Embryonic facial prominence (tissue), 1 donor: ENCODE measurements at regions not wholly inside any gene's neighbourhood (a gene's known extent, or its start where the extent isn't known, plus 50 kb on each side); places are given as distances from the start of the nearest gene placed in this dataset.
"Not testable (repeated sequence)": the region's sequence is repeated elsewhere in the genome, so short reads cannot be mapped to it uniquely, and the experiment has no call there.

ENCODE experiments used
- DNase-seq: peaks from one replicate; pipeline ENCODE4 v3.0.0-alpha.2; 2016; ENCODE audit errors: extremely low spot score

DNA sequence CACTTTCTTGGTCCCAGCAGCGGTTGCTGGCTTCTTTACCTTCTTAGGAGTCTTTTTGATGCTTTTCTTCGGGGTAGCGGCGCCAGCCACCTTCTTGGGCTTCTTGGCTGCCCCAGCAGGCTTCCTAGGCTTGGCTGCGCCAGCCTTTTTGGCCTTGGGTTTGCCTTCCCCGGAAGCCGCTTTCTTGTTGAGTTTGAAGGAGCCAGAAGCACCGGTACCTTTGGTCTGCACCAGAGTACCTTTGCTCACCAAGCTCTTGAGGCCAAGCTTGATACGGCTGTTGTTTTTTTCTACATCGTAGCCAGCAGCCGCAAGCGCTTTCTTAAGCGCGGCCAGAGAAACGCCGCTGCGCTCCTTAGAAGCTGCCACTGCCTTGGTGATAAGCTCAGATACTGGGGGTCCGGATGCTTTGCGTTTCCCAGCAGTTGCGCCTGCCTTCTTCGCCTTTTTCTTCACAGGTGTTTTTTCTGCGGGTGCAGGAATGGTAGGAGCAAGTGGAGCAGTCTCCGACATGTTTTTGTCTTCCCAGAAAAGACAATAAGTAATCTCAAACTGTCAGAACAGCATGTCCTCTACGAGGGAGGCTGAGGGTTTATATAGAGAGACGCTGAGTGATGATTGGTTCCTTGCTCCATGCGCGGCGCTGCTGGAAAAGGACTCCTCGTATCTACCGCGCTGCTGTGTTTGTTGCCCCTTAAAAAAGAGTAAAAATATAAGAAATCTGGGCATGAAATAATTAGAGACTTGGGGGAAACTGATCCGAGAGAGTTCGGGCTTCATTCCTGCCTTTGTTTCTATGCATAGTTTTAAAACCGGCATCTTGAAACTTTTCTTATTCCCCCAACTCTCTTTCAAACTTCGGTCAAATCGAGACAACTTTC, 130.3 kb upstream of the BTN3A2 start:
- peak; percentile 86 for DNase-seq

DNA sequence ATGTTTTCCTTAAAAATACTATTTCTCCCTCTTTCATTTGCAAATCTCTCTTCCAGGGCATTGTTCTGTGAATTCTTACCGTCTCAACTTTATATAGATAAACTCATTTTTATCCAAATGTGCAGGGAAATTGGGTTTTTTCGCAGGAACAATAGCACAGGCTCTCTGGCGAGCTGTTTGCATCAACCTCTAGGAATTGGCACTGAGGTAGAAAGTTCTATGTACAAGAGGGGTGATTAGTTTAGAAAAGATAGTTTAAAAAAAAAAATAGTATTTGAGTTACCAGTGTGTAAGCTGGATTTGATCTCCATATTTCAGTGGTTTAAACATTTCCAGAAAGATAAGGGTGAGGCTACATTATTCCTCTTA, 129.7 kb upstream of the BTN3A2 start:
- no peak for DNase-seq

DNA sequence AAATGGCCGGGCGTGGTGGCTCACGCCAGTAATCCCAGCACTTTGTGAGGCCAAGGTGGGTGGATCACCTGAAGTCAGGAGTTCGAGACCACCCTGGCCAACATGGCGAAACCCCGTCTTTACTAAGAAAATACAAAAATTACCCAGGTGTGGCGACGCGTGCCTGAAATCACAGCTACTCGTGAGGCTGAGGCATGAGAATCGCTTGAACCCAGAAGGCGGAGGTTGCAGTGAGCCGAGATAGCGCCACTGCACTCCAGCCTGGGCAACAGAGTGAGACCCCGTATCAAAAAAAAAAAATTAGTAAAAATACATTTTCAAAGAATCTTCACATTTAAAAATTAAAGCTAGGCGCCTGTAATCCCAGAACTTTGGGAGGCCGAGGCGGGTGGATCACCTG, 125.6 kb upstream of the BTN3A2 start:
- not testable (repeated sequence) for DNase-seq

DNA sequence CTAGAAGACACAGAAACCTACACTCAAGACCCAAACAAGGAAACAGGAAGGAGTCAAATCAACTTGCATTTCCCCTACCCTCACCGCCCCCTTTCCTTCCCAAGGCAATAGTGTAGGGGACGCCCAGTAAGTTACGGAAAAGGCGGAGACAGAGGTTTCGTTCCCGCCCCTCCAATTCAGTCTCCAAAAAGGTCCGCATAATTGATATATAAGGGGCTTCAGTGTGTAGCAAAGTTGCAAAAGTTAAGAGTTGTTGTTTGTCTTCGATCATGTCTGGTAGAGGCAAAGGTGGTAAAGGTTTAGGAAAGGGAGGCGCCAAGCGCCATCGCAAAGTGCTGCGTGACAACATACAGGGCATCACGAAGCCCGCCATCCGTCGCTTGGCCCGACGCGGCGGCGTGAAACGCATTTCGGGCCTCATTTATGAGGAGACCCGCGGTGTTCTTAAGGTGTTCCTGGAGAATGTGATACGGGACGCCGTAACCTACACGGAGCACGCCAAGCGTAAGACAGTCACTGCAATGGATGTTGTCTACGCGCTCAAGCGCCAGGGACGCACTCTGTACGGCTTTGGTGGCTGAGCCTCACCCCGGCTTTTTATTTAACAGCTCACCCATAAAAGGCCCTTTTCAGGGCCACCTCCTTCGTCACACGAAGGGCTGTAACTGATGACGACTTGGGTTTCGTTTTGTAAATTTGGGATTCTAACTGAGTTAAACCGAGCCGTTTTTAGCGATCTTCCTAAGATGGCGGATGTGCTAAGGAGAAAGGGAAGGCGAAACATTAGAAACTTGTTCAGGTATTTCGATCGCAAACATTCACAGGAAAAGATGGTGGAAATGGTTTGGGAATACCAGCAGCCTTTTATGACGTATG, 124.6 kb upstream of the BTN3A2 start:
- DNase-seq, result peak; percentile 97

DNA sequence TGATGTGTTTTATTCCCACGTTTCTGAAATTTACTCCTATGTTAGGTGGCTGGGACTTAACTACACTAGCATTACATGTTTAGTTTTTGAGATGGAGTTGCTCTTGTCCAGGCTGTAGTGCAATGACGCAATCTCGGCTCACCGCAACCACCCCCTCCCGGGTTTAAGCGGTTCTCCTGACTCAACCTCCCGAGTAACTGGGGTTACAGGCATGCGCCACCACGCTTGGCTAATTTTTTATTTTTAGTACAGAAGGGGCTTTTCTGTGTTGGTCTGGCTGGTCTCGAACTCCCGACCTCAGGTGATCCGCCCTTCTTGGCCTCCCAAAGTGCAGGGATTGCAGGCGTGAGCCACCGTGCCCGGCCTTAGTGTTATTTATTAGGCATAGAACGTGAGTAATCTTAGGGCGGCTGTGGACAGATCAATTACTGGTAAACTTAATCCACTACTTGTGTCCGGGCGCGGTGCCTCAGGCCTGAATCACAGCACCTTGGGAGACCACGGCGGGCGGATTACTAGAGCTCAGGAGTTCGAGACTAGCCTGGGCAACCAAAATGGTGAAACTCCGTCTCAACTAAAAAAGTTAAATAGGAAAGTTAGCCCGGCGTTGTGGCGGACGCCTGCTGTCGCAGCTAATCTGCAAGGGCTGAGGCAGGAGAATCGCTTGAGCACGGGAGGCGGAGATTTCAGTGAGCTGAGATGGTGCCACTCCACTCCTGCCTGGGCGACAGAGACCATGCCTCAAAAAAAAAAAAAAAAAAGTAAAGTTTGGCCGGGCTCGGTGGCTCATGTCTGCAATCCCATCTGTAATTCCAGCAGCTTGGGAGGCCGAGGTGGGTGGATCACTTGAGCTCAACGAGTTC, 123.7 kb upstream of the BTN3A2 start:
- no peak for DNase-seq

DNA sequence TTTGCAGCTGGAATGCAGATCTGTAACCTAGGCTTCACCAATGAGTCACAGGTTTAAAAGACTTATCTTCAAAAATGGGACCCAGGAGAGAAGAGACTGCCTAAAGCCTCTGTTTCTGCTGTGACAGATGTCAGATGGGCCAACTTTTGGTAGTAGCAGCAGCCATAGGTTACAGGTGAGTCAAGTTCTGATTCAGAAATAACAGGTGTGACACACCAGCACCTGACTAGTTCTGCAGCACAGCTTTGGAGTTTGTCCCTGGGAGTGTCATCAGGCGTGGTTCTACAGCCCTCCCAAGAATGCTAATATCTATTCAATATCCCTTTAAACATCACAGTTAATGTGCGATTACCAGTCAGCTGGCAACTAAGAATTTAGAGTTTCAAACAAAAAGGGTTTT, 121.9 kb upstream of the BTN3A2 start:
- no peak for DNase-seq

DNA sequence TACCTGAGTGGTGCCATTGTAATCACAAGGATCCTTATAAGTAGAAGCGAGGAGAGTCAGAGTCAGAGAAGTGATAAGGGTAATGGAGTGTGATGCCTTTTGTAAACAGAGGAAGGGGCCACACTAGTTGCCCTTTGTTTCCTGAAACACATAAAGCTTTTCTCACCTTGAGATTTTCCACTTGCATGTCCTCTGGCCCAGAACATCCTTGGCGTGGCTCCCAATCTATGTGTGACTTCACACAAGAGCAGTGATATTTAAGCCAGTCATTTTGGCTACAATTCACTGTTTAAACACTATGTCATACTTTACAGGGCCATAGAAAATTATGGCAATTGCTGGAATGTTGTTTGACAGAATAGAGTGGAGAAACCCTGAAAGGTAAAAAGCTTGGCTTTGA, 121.2 kb upstream of the BTN3A2 start:
- no peak for DNase-seq

DNA sequence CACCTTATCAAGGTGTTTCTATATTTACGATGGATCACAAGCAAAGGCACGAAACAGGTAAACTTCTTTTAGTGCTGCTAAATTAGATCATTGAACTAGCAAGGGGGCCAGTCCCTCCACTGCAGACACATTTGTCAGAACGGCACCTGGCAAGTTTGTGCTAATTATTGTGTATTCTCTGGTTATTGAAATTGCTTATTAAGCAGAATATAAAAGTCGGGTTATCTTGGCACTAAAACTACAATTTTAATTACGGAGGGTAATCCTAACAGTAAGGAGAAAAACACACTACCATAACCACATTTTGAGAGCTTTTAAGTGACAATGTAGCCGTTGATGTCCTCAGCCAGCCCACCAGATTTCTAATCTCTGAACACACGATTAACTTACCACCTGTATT, 118.9 kb upstream of the BTN3A2 start:
- DNase-seq, result no peak

DNA sequence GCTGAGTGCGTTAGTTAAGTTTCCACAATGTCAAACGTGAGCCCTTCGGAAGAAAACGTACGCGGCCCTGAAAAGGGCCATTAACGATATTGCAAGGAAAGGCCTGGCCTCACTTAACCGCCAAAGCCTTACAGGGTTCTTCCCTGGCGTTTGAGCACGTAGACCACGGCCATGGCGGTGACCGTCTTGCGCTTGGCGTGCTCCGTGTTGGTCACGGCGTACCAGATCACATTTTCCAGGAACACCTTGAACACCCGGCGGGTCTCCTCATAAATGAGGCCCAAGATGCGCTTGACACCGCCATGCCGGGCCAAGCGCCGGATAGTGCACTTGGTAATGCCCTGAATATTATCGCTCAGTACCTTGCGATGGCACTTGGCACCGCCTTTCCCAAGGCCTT, 118.4 kb upstream of the BTN3A2 start:
- DNase-seq, result no peak

DNA sequence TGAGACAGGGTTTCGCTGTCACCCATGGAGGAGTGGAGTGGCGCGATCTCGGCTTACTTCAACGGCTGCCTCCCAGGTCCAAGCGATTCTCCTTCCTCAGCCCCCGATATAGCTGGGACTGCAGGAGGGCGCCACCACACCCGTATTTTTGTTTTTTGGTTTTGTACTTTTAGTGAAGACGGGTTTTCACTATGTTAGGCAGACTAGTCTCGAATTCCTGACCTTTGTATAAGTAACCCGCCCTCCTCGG, 115.4 kb upstream of the BTN3A2 start:
- DNase-seq, result no peak

DNA sequence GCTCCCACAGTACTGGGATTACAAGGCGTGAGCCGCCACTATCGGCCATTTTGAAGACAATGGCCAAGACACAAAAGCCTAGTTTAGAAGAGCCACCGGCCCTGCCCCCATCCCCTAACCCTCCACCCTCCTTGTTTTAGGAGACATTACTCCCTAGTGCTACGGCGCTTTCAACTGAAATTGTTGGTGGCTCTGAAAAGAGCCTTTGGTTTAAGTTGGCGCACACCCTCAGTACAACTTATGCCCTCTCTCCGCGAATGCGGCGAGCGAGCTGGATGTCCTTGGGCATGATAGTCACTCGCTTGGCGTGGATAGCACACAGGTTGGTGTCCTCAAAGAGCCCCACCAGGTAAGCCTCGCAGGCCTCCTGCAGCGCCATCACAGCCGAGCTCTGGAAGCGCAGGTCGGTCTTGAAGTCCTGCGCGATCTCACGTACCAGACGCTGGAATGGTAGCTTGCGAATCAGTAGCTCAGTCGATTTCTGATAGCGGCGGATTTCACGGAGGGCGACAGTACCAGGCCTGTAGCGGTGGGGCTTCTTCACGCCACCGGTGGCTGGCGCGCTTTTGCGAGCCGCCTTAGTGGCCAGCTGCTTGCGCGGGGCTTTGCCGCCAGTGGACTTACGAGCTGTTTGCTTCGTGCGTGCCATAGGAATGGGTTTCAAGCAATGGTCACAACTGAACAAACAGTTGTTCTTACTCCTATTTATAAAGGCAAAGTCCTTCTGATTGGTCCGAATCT, 114.9 kb upstream of the BTN3A2 start:
- no peak for DNase-seq

DNA sequence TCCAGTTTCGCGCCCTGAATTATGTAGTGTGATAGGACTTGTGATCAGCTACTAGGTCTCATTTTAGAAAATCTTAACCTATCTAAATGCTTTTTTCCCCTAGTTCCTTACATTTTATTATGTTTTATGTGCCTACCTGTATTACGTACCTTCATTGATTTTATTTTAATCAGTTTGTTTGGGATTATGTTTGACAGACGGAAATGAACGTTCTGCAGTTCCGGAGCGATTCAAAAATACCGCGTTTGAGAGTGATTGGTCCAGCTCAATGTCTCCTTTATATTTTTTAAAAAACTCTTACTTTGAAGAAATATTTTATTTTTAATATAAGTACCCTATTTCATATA, 114.3 kb upstream of the BTN3A2 start:
- no peak for DNase-seq

DNA sequence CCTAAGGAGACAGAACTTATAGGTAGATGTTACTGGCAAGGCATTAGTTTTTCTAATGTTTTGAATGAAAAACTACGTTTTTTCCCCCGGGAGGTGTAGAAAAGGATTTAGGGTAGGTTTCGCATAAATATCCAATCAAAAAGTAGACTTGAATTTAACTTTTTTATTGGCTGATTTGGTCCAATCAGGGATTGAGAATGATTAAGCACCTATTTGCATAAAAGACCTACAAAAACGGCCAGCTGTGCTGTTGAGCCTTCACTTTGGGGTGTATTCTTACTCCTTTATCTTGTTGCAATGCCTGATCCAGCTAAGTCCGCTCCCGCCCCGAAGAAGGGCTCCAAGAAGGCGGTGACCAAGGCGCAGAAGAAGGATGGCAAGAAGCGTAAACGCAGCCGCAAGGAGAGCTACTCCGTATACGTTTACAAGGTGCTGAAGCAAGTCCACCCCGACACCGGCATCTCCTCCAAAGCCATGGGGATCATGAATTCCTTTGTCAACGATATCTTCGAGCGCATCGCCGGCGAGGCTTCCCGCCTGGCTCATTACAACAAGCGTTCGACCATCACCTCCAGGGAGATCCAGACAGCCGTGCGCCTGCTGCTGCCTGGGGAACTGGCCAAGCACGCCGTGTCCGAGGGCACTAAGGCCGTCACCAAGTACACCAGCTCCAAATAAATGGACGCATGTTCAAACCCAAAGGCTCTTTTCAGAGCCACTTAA, 113.5 kb upstream of the BTN3A2 start:
- peak; percentile 83 for DNase-seq

DNA sequence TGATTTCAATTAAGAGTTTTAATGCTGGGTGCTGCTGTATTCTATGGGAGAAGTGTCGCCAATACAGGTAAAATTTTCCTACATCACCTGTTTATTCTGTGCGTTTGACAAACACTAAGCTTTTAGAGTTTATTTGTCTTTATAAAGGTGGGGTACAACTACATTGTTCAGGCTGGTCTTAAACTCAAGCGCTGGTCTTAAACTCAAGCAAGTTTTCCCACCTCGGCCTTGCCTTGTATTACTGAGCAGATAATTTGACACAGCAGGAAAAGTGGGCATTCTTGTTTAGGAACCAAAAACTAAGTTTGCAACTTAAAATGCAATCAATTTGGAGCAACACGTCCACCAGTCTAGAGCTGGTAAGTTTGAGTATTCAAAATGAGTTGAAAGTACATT, 112.9 kb upstream of the BTN3A2 start:
- no peak for DNase-seq

DNA sequence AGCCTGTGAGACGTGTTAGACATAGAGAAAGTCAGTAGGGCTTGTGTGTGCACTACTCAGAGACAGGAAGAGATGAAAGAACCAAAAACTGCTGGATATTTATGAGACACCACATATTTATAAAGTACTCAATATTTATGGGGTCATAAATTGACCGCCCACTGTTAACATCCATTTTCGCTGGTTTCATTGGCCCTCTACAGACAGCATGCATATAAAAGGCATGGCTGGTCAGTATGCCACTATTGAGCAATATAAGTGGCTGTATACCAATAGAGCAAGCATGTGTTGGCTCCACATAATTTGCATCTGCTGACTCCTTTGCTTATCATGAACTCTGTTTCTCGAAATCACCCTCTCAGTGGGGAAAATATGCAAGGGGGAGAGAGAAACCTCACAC, 110.3 kb upstream of the BTN3A2 start:
- no peak for DNase-seq

DNA sequence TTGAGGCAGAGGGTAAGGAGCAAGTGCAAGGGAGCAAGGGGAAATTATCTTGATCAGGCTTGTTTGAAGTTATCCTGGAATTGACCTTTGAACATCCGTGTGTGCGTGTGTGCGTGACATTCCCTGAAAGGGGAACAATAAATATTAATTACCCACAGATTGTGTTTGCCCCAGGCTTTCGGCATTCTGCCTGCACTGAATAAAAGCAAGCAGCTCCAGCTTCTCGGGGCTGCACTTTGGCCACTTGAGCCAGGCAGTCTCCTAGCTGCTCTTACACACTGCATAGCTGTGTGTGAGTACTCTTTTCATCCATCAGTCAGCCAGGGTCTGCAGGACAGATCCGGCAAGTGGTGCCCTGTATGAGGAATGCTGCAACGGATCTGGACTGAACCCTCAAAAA, 107.7 kb upstream of the BTN3A2 start:
- DNase-seq, result no peak

DNA sequence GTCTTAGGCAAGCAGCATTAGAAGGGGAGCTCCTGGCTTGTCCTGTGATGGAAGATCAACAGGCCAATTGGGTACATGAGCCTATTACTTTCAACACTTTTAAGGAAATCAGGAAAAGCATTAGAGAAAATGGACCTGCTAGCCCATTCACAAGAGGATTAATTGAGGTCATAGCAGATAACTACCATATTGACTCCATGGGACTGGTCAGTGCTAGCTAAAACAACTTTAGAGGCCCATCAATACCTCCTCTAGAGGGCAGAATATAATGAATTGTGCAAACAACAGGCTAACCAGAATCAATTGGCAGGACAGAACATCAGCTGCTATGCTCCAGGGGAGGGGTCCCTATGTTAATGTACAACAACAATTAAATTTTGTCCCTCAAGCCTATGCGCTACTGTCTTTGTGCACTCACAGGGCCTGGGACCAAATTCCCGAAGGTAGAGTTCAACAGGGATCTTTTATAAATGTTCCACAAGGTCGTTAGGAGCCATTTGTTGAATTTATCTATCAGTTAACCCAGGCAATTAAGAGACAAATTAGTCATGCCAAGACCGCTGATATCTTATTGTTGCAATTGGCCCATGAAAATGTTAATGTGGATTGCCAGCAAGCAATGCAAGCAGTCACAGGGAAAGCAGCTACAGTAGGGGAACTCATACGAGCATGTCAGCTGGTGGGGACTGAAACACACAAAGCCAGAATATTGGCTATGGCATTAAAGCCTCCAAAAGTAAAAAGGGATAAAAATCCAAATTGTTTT, 106.6 kb upstream of the BTN3A2 start:
- no peak for DNase-seq

DNA sequence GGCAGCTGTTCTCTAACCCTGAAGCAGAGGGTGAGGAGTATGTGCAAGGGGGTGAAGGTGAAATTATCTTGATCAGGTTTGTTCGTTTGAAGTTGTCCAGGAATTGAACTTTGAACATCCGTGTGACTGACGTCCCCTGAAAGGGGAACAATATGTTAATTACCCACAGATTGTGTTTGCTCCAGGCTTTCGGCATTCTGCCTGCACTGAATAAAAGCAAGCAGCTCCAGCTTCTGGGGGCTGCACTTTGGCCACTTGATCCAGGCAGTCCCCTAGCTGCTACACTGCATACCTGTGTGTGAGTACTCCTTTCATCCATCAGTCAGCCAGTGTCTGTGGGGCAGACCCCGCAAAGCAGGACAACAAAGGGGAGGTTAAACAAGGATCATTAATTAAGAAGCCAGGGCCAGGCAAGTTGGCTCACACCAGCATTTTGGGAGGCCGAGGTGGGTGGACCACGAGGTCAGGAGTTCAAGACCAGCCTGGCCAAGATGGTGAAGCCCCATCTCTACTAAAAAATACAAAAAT, 104.8 kb upstream of the BTN3A2 start:
- DNase-seq, result no peak

DNA sequence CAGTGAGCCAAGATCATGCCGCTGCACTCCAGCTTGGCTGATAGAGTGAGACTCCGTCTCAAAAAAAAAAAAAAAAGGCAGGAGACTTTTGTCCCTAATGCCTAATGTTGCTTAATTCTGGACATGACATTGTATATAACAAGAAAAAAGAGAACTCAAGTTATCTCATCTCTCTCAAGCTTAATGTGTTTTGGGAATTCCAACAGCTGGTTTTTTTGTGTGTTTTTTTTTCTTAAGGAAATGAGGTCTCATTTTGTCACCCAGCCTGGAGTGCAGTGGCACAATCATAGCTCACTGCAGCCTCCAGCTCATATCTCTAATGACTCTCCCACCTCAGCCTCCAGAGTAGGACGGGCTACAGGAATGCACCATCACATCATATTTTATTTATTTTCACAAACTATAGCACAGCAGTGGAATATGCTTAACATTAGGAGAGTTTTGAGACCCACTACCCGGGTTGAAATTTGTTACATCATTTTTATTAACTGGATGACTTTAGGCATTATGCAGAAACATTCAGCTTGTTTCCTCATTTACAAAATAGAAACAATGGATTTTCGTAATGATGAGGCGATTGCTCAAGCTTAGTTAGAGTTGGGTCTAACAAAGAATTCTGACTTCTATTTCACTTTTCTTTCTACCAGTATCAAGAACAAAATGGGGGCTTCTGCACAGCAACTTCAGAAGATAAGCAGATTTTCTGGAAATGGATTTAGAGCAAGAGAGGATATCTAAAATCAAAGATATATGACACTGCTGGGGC, 104.1 kb upstream of the BTN3A2 start:
- no peak for DNase-seq
